Activated B cell treated with CpG ODN at 0.5 μM for 24 hours (primary cell): ENCODE measurements at regions not wholly inside any gene's neighbourhood (a gene's known extent, or its start where the extent isn't known, plus 50 kb on each side); places are given as distances from the start of the nearest gene placed in this dataset.

Experiments
- ATAC-seq: fragments of 200-7000 bp; cut with Tn5 transposase; one replicate; pipeline ENCODE4 v1.10.0; 2021; ENCODE audit warnings: low read depth, mild to moderate bottlenecking, moderate library complexity
- CTCF ChIA-PET: fragments of 350-600 bp; sonication (Branson Sonifier 250); formaldehyde crosslinking; loops from one replicate; lab custom pipeline; 2021; ENCODE audit warnings: antibody characterized with exemption; lab: Charles Lee
- POLR2A ChIA-PET: fragments of 350-600 bp; sonication (Branson Sonifier 250); formaldehyde crosslinking; loops from one replicate; lab custom pipeline; 2021; ENCODE audit warnings: antibody characterized with exemption; lab: Charles Lee
- DNase-seq: peaks from one replicate; pipeline ENCODE4 v3.0.0; 2022
- H3K27ac Mint-ChIP-seq: one replicate; pipeline ENCODE4 v1.8.0; 2020; ENCODE audit warnings: mixed read lengths
- H3K27me3 Mint-ChIP-seq: one replicate; pipeline ENCODE4 v1.8.0; 2021; ENCODE audit warnings: mixed read lengths
- H3K36me3 Mint-ChIP-seq: one replicate; pipeline ENCODE4 v1.8.0; 2021; ENCODE audit warnings: low read depth, mixed read lengths
- H3K4me1 Mint-ChIP-seq: one replicate; pipeline ENCODE4 v1.8.0; 2021; ENCODE audit warnings: mixed read lengths
- H3K4me3 Mint-ChIP-seq: one replicate; pipeline ENCODE4 v1.8.0; 2020; ENCODE audit warnings: mild to moderate bottlenecking, mixed read lengths
- H3K9me3 Mint-ChIP-seq: one replicate; pipeline ENCODE4 v1.8.0; 2020; ENCODE audit warnings: mixed read lengths
- CTCF ChIP-seq: fragments of 200-600 bp; IDR thresholded peaks from one replicate; pipeline ENCODE4 v1.8.0; 2022; ENCODE audit warnings: antibody characterized with exemption, mild to moderate bottlenecking
- intact Hi-C: fragments of 100-400 bp; cut with micrococcal nuclease; formaldehyde crosslinking; loops from one replicate; pipeline ENCODE4 v1.15.1; 2024

DNA sequence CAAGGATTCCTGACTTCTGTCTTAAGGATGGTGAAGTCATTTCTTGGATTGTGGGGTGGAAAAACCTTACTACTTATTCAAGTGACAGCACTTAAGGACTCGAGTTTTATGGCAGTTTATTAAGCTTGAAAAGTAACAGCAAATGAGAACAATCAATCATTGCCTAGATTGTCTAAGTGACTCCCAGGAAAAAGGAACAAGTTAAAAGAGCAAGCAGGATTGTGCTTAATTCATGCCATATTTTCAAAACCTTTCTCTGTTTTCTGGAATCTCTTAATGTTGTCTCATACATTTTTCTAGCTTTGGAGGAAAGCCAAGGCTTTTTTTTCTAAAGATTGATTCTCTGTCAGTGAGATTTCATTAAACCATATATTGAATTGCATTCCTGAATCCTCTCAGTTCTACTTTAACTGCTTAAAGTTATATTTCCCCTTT is 236.2 kb upstream of the HTR2A start:
- Mint-ChIP-seq H3K4me1 (no peaks in the 10 kb centered on the region), H3K27me3 (peaks cover 6% of the 10 kb centered on the region), H3K4me3 (no peak overlapping the region), H3K36me3 (no peaks in the 10 kb centered on the region), H3K9me3 (no peaks in the 10 kb centered on the region), H3K27ac (no peak overlapping the region)
- DNase-seq: no peak
- no peak for ATAC-seq
- intact Hi-C loops: no loop called here
- TF ChIP-seq CTCF: no peak
- CTCF ChIA-PET: no interaction called here
- POLR2A ChIA-PET: no interaction called here

GRCh38 chr13:47129461-47129860 is 232.6 kb upstream of the HTR2A start:
- TF ChIP-seq CTCF: no peak
- intact Hi-C loops: no loop called here
- Mint-ChIP-seq H3K27ac (no peak overlapping the region), H3K36me3 (no peaks in the 10 kb centered on the region), H3K9me3 (no peaks in the 10 kb centered on the region), H3K4me3 (no peak overlapping the region), H3K27me3 (peaks cover 3% of the 10 kb centered on the region), H3K4me1 (no peaks in the 10 kb centered on the region)
- ChIA-PET CTCF (no interaction called here), POLR2A (no interaction called here)
- DNase-seq (no peak), ATAC-seq (no peak)

DNA sequence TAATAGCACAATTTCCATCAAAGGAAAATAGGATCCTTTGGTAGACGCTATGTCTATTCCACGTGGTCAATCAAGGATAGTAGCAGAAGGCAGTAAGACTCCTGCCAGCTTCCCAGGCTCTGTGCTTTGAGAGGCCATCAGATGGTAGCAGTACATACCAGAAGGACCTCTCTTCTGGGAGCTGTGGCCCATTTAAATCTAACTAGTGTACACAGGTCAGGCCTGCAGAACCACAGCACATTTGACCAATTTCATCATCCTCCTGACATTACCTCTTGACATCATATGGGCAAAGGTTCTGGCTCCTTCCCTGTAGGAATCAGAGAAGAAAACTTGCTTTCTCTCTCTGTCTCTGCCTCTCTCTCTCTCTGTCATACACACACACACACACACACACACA is 229.6 kb upstream of the HTR2A start:
- ATAC-seq (no peak), DNase-seq (no peak)
- ChIA-PET POLR2A (no interaction called here), CTCF (no interaction called here)
- Mint-ChIP-seq H3K27ac (no peak overlapping the region), H3K27me3 (peaks cover 3% of the 10 kb centered on the region), H3K36me3 (no peaks in the 10 kb centered on the region), H3K4me1 (no peaks in the 10 kb centered on the region), H3K9me3 (no peaks in the 10 kb centered on the region), H3K4me3 (no peak overlapping the region)
- TF ChIP-seq CTCF: no peak
- intact Hi-C loops: no loop called here

- no peak for ATAC-seq
- Mint-ChIP-seq H3K27me3 (no peaks in the 10 kb centered on the region), H3K27ac (no peak overlapping the region), H3K36me3 (no peaks in the 10 kb centered on the region), H3K4me3 (no peak overlapping the region), H3K4me1 (no peaks in the 10 kb centered on the region), H3K9me3 (no peaks in the 10 kb centered on the region)
- CTCF ChIA-PET: no interaction called here
- DNase-seq: no peak
- TF ChIP-seq CTCF: no peak
- intact Hi-C loops: no loop called here
- POLR2A ChIA-PET: no interaction called here
These were observed 224.4 kb upstream of the HTR2A start for GRCh38 chr13:47121092-47121763.

- Mint-ChIP-seq H3K9me3 (no peaks in the 10 kb centered on the region), H3K4me3 (no peak overlapping the region), H3K4me1 (no peaks in the 10 kb centered on the region), H3K27ac (no peak overlapping the region), H3K36me3 (no peaks in the 10 kb centered on the region), H3K27me3 (no peaks in the 10 kb centered on the region)
- no peak for TF ChIP-seq CTCF
- intact Hi-C loops: no loop called here
- CTCF ChIA-PET: no interaction called here
- DNase-seq: no peak
- POLR2A ChIA-PET: no interaction called here
- no peak for ATAC-seq
These were observed 223.4 kb upstream of the HTR2A start for GRCh38 chr13:47120282-47120681.
